ENCODE measurements at regions not wholly inside any gene's neighbourhood (a gene's known extent, or its start where the extent isn't known, plus 50 kb on each side); places are given as distances from the start of the nearest gene placed in this dataset.

GRCh38 chr7:81040496-81040895 lies 121.6 kb upstream of the SEMA3C start:
- DNase-seq: no peak
- H3K27ac Mint-ChIP-seq: no peak overlapping the region
- H3K27me3 Mint-ChIP-seq (ENCODE audit: insufficient read depth): no peaks in the 10 kb centered on the region
- H3K9me3 Mint-ChIP-seq: peaks cover 6% of the 10 kb centered on the region; the same call in 1 of the 2 replicates
- peaks cover 9% of the 10 kb centered on the region for H3K36me3 Mint-ChIP-seq (ENCODE audit: low read depth)
- no peak for TF ChIP-seq CTCF (IDR thresholded peaks at IDR 0.05)
- H3K4me3 Mint-ChIP-seq: no peak overlapping the region
- peaks cover 10% of the 10 kb centered on the region; the same call in 1 of the 2 replicates for H3K4me1 Mint-ChIP-seq (ENCODE audit: low read depth)

GRCh38 chr7:81036871-81037270 lies 118.0 kb upstream of the SEMA3C start:
- H3K4me3 Mint-ChIP-seq: no peak overlapping the region
- DNase-seq: no peak
- no peaks in the 10 kb centered on the region for H3K27me3 Mint-ChIP-seq (ENCODE audit: insufficient read depth)
- no peaks in the 10 kb centered on the region for H3K36me3 Mint-ChIP-seq (ENCODE audit: low read depth)
- H3K27ac Mint-ChIP-seq: no peak overlapping the region
- no peak for TF ChIP-seq CTCF (IDR thresholded peaks at IDR 0.05)
- H3K9me3 Mint-ChIP-seq: no peaks in the 10 kb centered on the region
- H3K4me1 Mint-ChIP-seq (ENCODE audit: low read depth): peaks cover 11% of the 10 kb centered on the region; the same call in 1 of the 2 replicates

GRCh38 chr7:81036057-81036456 lies 117.2 kb upstream of the SEMA3C start:
- H3K27me3 Mint-ChIP-seq (ENCODE audit: insufficient read depth): no peaks in the 10 kb centered on the region
- TF ChIP-seq CTCF (IDR thresholded peaks at IDR 0.05): no peak
- peaks cover 17% of the 10 kb centered on the region; the same call in 1 of the 2 replicates for H3K4me1 Mint-ChIP-seq (ENCODE audit: low read depth)
- DNase-seq: no peak
- H3K9me3 Mint-ChIP-seq: no peaks in the 10 kb centered on the region
- no peak overlapping the region for H3K27ac Mint-ChIP-seq
- H3K36me3 Mint-ChIP-seq (ENCODE audit: low read depth): no peaks in the 10 kb centered on the region
- peak overlapping the region; percentile 11; the same call in 1 of the 2 replicates for H3K4me3 Mint-ChIP-seq

GRCh38 chr7:81031996-81032395 lies 113.1 kb upstream of the SEMA3C start:
- Mint-ChIP-seq H3K9me3 (no peaks in the 10 kb centered on the region), H3K36me3 (ENCODE audit: low read depth) (no peaks in the 10 kb centered on the region), H3K27ac (no peak overlapping the region), H3K4me3 (no peak overlapping the region), H3K27me3 (ENCODE audit: insufficient read depth) (peaks cover 1% of the 10 kb centered on the region; the same call in 1 of the 2 replicates), H3K4me1 (ENCODE audit: low read depth) (peaks cover 19% of the 10 kb centered on the region; the same call in 1 of the 2 replicates)
- no peak for TF ChIP-seq CTCF (IDR thresholded peaks at IDR 0.05)
- no peak for DNase-seq

- no peaks in the 10 kb centered on the region for H3K9me3 Mint-ChIP-seq
- H3K4me3 Mint-ChIP-seq: no peak overlapping the region
- no peaks in the 10 kb centered on the region for H3K36me3 Mint-ChIP-seq (ENCODE audit: low read depth)
- peaks cover 16% of the 10 kb centered on the region; the same call in 1 of the 2 replicates for H3K4me1 Mint-ChIP-seq (ENCODE audit: low read depth)
- H3K27ac Mint-ChIP-seq: no peak overlapping the region
- no peak for TF ChIP-seq CTCF (IDR thresholded peaks at IDR 0.05)
- H3K27me3 Mint-ChIP-seq (ENCODE audit: insufficient read depth): peaks cover 1% of the 10 kb centered on the region; the same call in 1 of the 2 replicates
- no peak for DNase-seq
Measured at GRCh38 chr7:81031243-81031642, 112.4 kb upstream of the SEMA3C start.

- no peak for DNase-seq
- Mint-ChIP-seq H3K27ac (no peak overlapping the region), H3K4me3 (no peak overlapping the region), H3K9me3 (no peaks in the 10 kb centered on the region), H3K4me1 (ENCODE audit: low read depth) (peaks cover 9% of the 10 kb centered on the region; the same call in 1 of the 2 replicates), H3K36me3 (ENCODE audit: low read depth) (no peaks in the 10 kb centered on the region), H3K27me3 (ENCODE audit: insufficient read depth) (peaks cover 1% of the 10 kb centered on the region; the same call in 1 of the 2 replicates)
- no peak for TF ChIP-seq CTCF (IDR thresholded peaks at IDR 0.05)
Measured at GRCh38 chr7:81030472-81030871, 111.6 kb upstream of the SEMA3C start.
